HG03558 (cell line): ENCODE measurements at regions not wholly inside any gene's neighbourhood (a gene's known extent, or its start where the extent isn't known, plus 50 kb on each side); places are given as distances from the start of the nearest gene placed in this dataset.

Experiments
- ATAC-seq: cut with Tn5 transposase; IDR thresholded peaks from one replicate; pipeline ENCODE4 v1.9.1; 2021; ENCODE audit warnings: moderate number of reproducible peaks; ENCODE audit not compliant: unreplicated experiment; ENCODE audit errors: extremely low read depth

- ATAC-seq, result no peak
Measured at GRCh38 chr3:159840703-159841299, 147.8 kb upstream of the IL12A start.

GRCh38 chr3:159841766-159842165 is 146.9 kb upstream of the IL12A start:
- ATAC-seq, result no peak

GRCh38 chr3:159843840-159844730 is 144.6 kb upstream of the IL12A start:
- ATAC-seq, result no peak

GRCh38 chr3:159844801-159845261 is 143.8 kb upstream of the IL12A start:
- no peak for ATAC-seq

GRCh38 chr3:159845737-159846136 is 142.9 kb upstream of the IL12A start:
- ATAC-seq, result no peak

- ATAC-seq, result no peak
Measured at GRCh38 chr3:159846255-159846654, 142.4 kb upstream of the IL12A start.

GRCh38 chr3:159848348-159849118 is 140.1 kb upstream of the IL12A start:
- ATAC-seq, result no peak

GRCh38 chr3:159850481-159850880 is 138.2 kb upstream of the IL12A start:
- ATAC-seq, result no peak

GRCh38 chr3:159852266-159852665 is 136.4 kb upstream of the IL12A start:
- ATAC-seq, result no peak

GRCh38 chr3:159852821-159853505 is 135.7 kb upstream of the IL12A start:
- no peak for ATAC-seq

GRCh38 chr3:159853506-159853864 is 135.2 kb upstream of the IL12A start:
- ATAC-seq, result no peak

GRCh38 chr3:159854500-159855124 is 134.0 kb upstream of the IL12A start:
- no peak for ATAC-seq

GRCh38 chr3:159855599-159856346 is 132.9 kb upstream of the IL12A start:
- no peak for ATAC-seq

GRCh38 chr3:159856590-159857104 is 132.0 kb upstream of the IL12A start:
- no peak for ATAC-seq

GRCh38 chr3:159857840-159858239 is 130.8 kb upstream of the IL12A start:
- ATAC-seq, result no peak

- no peak for ATAC-seq
Measured at GRCh38 chr3:159858650-159859049, 130.0 kb upstream of the IL12A start.

GRCh38 chr3:159859424-159859823 is 129.2 kb upstream of the IL12A start:
- ATAC-seq, result no peak

- ATAC-seq, result no peak
Measured at GRCh38 chr3:159859836-159860235, 128.8 kb upstream of the IL12A start.
